ENCODE measurements at regions not wholly inside any gene's neighbourhood (a gene's known extent, or its start where the extent isn't known, plus 50 kb on each side); places are given as distances from the start of the nearest gene placed in this dataset.
A peak's percentile ranks its signal among the peaks of the same experiment; 100 is the strongest.
"Not testable (repeated sequence)": the region's sequence is repeated elsewhere in the genome, so short reads cannot be mapped to it uniquely, and the experiment has no call there.

GRCh38 chr11:34793666-34794065 lies 122.5 kb downstream of the APIP start:
- no peak for DNase-seq

GRCh38 chr11:34792814-34793258 lies 123.3 kb downstream of the APIP start:
- no peak for DNase-seq

GRCh38 chr11:34791780-34792542 lies 124.2 kb downstream of the APIP start:
- no peak for DNase-seq

- no peak for DNase-seq
Measured at GRCh38 chr11:34790620-34791019, 125.6 kb downstream of the APIP start.

- DNase-seq = peak; percentile 49
Measured at GRCh38 chr11:34789196-34789834, 126.9 kb downstream of the APIP start.

- no peak for DNase-seq
Measured at GRCh38 chr11:34788642-34789041, 127.5 kb downstream of the APIP start.

GRCh38 chr11:34787895-34788294 lies 128.3 kb downstream of the APIP start:
- no peak for DNase-seq

- no peak for DNase-seq
Measured at GRCh38 chr11:34787348-34787747, 128.8 kb downstream of the APIP start.

- DNase-seq = no peak
Measured at GRCh38 chr11:34784318-34784841, 131.8 kb downstream of the APIP start.

- no peak for DNase-seq
Measured at GRCh38 chr11:34783816-34784317, 132.3 kb downstream of the APIP start.

- DNase-seq = not testable (repeated sequence)
Measured at GRCh38 chr11:34781826-34782225, 134.4 kb downstream of the APIP start.

- DNase-seq = no peak
Measured at GRCh38 chr11:34775417-34775888, 140.7 kb downstream of the APIP start.

- no peak for DNase-seq
Measured at GRCh38 chr11:34774604-34775003, 141.6 kb downstream of the APIP start.

- no peak for DNase-seq
Measured at GRCh38 chr11:34773826-34774225, 142.4 kb downstream of the APIP start.

- no peak for DNase-seq
Measured at GRCh38 chr11:34773211-34773610, 143.0 kb downstream of the APIP start.

GRCh38 chr11:34770111-34770510 lies 146.1 kb downstream of the APIP start:
- DNase-seq = no peak

- DNase-seq = no peak
Measured at GRCh38 chr11:34769224-34769623, 147.0 kb downstream of the APIP start.

GRCh38 chr11:34762625-34763024 lies 141.7 kb downstream of the EHF start:
- not testable (repeated sequence) for DNase-seq

GRCh38 chr11:34758262-34758661 lies 137.4 kb downstream of the EHF start:
- peak; percentile 22 for DNase-seq

GRCh38 chr11:34757026-34757451 lies 136.1 kb downstream of the EHF start:
- DNase-seq = no peak

GRCh38 chr11:34756591-34756990 lies 135.7 kb downstream of the EHF start:
- no peak for DNase-seq

GRCh38 chr11:34755671-34756070 lies 134.8 kb downstream of the EHF start:
- DNase-seq = no peak

- no peak for DNase-seq
Measured at GRCh38 chr11:34754171-34754823, 133.4 kb downstream of the EHF start.
